ENCODE measurements at regions not wholly inside any gene's neighbourhood (a gene's known extent, or its start where the extent isn't known, plus 50 kb on each side); places are given as distances from the start of the nearest gene placed in this dataset.

GRCh38 chr2:48180557-48180956 lies 133.9 kb upstream of the FOXN2 start:
- TF ChIP-seq CTCF (IDR thresholded peaks at IDR 0.05), result no peak
- no peak for TF ChIP-seq POLR2A (IDR thresholded peaks at IDR 0.05)
- no peak for TF ChIP-seq POLR2AphosphoS5 (IDR thresholded peaks at IDR 0.05)

Data from prostate gland (tissue), 2 donors.